ENCODE measurements at regions not wholly inside any gene's neighbourhood (a gene's known extent, or its start where the extent isn't known, plus 50 kb on each side); places are given as distances from the start of the nearest gene placed in this dataset.

DNA sequence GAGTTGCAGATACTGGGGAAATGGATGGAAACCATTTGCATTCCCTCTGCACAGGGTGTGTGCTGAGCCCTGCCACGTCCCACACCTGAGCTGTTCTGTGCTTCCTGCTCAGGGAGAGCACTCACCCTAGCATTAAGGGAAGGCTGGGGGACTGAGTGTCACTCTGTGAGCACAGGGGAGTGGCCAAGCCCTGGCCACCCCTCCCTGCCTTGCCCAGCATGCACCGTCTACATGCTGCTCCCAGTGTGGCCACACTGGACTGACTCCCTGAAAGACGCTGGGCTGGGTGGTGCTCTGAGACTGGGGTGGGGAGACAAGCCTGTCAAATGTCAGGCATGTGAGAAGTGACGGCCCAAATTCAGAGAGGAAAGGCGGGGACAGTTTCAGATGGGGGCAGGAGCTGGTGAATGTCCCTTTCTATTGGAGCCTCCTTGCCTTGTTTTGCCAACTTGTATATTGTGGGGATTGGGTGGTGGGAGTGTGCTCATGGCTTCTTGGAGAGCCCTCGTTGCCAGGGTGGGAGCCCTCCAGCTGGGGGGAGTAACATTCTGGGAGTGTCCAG, 298.4 kb upstream of the HS6ST1 start:
- H3K79me2 ChIP-seq (ENCODE audit: insufficient read depth, low read length): no peaks in the 10 kb centered on the region
- H3K4me3 ChIP-seq (replicated peaks in 1 of 3; ENCODE audit: insufficient read depth in 1 of 3, low read depth in 2 of 3, low read length in 3 of 3): no peak overlapping the region
- no peak overlapping the region for H3K9ac ChIP-seq (ENCODE audit: insufficient read depth, low read depth, low read length)
- no peak overlapping the region for H2AFZ ChIP-seq (ENCODE audit: low read length)
- no TSS peak for BruUV-seq (replicated peaks)
- FAIRE-seq: no peak
- POLR2A ChIA-PET: no interaction called here
- CTCF ChIA-PET (ENCODE audit: low intra/inter-chr PET ratio, low total read pairs): no interaction called here
- peaks cover 0 to 3% of the 10 kb centered on the region in 2 experiments; a peak in 2 of 5 replicates for H3K27me3 ChIP-seq (ENCODE audit: control insufficient read depth in 1 of 2, insufficient read depth in 2 of 2, low read length in 2 of 2)
- H3K36me3 ChIP-seq (replicated peaks in 1 of 2; ENCODE audit: control insufficient read depth in 1 of 2, insufficient read depth in 2 of 2, low read length in 2 of 2): no peaks in the 10 kb centered on the region
- H3K27ac ChIP-seq (ENCODE audit: extremely low read length, insufficient read depth, low read length): no peak overlapping the region
- no peak for DNase-seq (ENCODE audit: low spot score)
- H3K4me1 ChIP-seq (ENCODE audit: insufficient read depth, low read length): no peaks in the 10 kb centered on the region
- H4K20me1 ChIP-seq (ENCODE audit: insufficient read depth, low read length): no peaks in the 10 kb centered on the region
- no peaks in the 10 kb centered on the region for H3K9me3 ChIP-seq (ENCODE audit: low read length)
- ATAC-seq: peak; percentile 23; the same call in 2 of the 3 replicates
- in situ Hi-C loops (cut with HindIII; ENCODE audit: extremely low pct_ligation_motif_present, low pct_unique_long_range_greater_than_20kb) (no loop called here), intact Hi-C loops (cut with micrococcal nuclease; ENCODE audit: unreplicated experiment) (no loop called here)
- WGBS (ENCODE audit: low lambda C conversion rate): 20% methylated on average over 5 of the region's 6 CpGs
- no peak overlapping the region for H3K4me2 ChIP-seq (ENCODE audit: low read depth, low read length)
- no peak for TF ChIP-seq FOSL2 (CRISPR knock-in tag; IDR thresholded peaks at IDR 0.05)
- TF ChIP-seq HOXD1 (CRISPR knock-in tag; IDR thresholded peaks at IDR 0.05): no peak
- TF ChIP-seq SNAPC2 (CRISPR knock-in tag; IDR thresholded peaks at IDR 0.05): no peak
- TF ChIP-seq ELF3 (CRISPR knock-in tag; IDR thresholded peaks at IDR 0.05): no peak
- TF ChIP-seq, protein P1, sequence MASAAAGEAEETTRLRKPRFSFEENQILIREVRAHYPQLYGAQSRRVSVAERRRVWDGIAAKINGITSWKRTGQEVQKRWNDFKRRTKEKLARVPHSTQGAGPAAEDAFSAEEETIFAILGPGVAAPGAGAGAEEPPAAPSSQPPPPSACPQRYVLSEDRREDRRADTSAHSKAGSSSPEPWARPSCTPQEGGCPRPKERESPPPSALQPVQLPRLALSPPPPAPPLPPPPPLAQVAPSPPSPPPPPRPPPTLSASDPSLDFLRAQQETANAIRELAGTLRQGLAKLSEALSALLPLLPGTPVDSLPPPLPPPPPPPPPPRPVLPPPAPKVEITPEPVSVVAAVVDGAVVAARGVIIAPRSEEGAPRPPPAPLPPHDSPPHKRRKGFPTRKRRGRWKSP (CRISPR knock-in tag; IDR thresholded peaks at IDR 0.05): no peak
- TF ChIP-seq, protein P2, sequence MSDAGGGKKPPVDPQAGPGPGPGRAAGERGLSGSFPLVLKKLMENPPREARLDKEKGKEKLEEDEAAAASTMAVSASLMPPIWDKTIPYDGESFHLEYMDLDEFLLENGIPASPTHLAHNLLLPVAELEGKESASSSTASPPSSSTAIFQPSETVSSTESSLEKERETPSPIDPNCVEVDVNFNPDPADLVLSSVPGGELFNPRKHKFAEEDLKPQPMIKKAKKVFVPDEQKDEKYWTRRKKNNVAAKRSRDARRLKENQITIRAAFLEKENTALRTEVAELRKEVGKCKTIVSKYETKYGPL (CRISPR knock-in tag; IDR thresholded peaks at IDR 0.05): no peak
- TF ChIP-seq, protein P3, sequence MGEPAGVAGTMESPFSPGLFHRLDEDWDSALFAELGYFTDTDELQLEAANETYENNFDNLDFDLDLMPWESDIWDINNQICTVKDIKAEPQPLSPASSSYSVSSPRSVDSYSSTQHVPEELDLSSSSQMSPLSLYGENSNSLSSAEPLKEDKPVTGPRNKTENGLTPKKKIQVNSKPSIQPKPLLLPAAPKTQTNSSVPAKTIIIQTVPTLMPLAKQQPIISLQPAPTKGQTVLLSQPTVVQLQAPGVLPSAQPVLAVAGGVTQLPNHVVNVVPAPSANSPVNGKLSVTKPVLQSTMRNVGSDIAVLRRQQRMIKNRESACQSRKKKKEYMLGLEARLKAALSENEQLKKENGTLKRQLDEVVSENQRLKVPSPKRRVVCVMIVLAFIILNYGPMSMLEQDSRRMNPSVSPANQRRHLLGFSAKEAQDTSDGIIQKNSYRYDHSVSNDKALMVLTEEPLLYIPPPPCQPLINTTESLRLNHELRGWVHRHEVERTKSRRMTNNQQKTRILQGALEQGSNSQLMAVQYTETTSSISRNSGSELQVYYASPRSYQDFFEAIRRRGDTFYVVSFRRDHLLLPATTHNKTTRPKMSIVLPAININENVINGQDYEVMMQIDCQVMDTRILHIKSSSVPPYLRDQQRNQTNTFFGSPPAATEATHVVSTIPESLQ (CRISPR knock-in tag; conservative IDR thresholded peaks at IDR 0.05): no peak
- TF ChIP-seq MED13 (CRISPR knock-in tag; IDR thresholded peaks at IDR 0.05): no peak
- TF ChIP-seq ZNF572 (CRISPR knock-in tag; IDR thresholded peaks at IDR 0.05): no peak
- no peak for TF ChIP-seq FOXC1 (CRISPR knock-in tag; IDR thresholded peaks at IDR 0.05; ENCODE audit: borderline replicate concordance)
- no peak for TF ChIP-seq TCF12 (IDR thresholded peaks at IDR 0.05)
- TF ChIP-seq TCF12 (CRISPR knock-in tag; IDR thresholded peaks at IDR 0.05): no peak
- TF ChIP-seq, protein P4, sequence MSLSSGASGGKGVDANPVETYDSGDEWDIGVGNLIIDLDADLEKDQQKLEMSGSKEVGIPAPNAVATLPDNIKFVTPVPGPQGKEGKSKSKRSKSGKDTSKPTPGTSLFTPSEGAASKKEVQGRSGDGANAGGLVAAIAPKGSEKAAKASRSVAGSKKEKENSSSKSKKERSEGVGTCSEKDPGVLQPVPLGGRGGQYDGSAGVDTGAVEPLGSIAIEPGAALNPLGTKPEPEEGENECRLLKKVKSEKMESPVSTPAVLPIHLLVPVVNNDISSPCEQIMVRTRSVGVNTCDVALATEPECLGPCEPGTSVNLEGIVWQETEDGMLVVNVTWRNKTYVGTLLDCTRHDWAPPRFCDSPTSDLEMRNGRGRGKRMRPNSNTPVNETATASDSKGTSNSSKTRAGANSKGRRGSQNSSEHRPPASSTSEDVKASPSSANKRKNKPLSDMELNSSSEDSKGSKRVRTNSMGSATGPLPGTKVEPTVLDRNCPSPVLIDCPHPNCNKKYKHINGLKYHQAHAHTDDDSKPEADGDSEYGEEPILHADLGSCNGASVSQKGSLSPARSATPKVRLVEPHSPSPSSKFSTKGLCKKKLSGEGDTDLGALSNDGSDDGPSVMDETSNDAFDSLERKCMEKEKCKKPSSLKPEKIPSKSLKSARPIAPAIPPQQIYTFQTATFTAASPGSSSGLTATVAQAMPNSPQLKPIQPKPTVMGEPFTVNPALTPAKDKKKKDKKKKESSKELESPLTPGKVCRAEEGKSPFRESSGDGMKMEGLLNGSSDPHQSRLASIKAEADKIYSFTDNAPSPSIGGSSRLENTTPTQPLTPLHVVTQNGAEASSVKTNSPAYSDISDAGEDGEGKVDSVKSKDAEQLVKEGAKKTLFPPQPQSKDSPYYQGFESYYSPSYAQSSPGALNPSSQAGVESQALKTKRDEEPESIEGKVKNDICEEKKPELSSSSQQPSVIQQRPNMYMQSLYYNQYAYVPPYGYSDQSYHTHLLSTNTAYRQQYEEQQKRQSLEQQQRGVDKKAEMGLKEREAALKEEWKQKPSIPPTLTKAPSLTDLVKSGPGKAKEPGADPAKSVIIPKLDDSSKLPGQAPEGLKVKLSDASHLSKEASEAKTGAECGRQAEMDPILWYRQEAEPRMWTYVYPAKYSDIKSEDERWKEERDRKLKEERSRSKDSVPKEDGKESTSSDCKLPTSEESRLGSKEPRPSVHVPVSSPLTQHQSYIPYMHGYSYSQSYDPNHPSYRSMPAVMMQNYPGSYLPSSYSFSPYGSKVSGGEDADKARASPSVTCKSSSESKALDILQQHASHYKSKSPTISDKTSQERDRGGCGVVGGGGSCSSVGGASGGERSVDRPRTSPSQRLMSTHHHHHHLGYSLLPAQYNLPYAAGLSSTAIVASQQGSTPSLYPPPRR (CRISPR knock-in tag; IDR thresholded peaks at IDR 0.05; ENCODE audit: borderline replicate concordance): no peak
- TF ChIP-seq EHMT2 (IDR thresholded peaks at IDR 0.05; ENCODE audit: borderline replicate concordance, low read depth, low read length): no peak
- no peak for TF ChIP-seq REL (CRISPR knock-in tag; conservative IDR thresholded peaks at IDR 0.05)
- TF ChIP-seq ZNF766 (CRISPR knock-in tag; IDR thresholded peaks at IDR 0.05; ENCODE audit: borderline replicate concordance): no peak
- no peak for TF ChIP-seq CREB1 (IDR thresholded peaks at IDR 0.05)
- TF ChIP-seq CREB1 (CRISPR knock-in tag; IDR thresholded peaks at IDR 0.05): no peak
